8988T (cell line): ENCODE measurements at regions not wholly inside any gene's neighbourhood (a gene's known extent, or its start where the extent isn't known, plus 50 kb on each side); places are given as distances from the start of the nearest gene placed in this dataset.

Experiments
- DNase-seq: peaks from one replicate; pipeline ENCODE4 v3.0.0; 2011

- no peak for DNase-seq
Measured at GRCh38 chr9:108479989-108480652, 375.7 kb downstream of the ACTL7B start.

- DNase-seq = no peak
Measured at GRCh38 chr9:108478431-108479332, 377.1 kb downstream of the ACTL7B start.

GRCh38 chr9:108477529-108478006, 378.2 kb downstream of the ACTL7B start:
- DNase-seq = no peak

GRCh38 chr9:108476574-108476973, 379.2 kb downstream of the ACTL7B start:
- DNase-seq = no peak

- DNase-seq = no peak
Measured at GRCh38 chr9:108475813-108476212, 380.0 kb downstream of the ACTL7B start.

- no peak for DNase-seq
Measured at GRCh38 chr9:108474356-108474755, 381.4 kb downstream of the ACTL7B start.

- no peak for DNase-seq
Measured at GRCh38 chr9:108473209-108474112, 382.3 kb downstream of the ACTL7B start.

GRCh38 chr9:108469654-108470053, 386.1 kb downstream of the ACTL7B start:
- DNase-seq = no peak

- DNase-seq = no peak
Measured at GRCh38 chr9:108468364-108468763, 387.4 kb downstream of the ACTL7B start.

- no peak for DNase-seq
Measured at GRCh38 chr9:108467653-108468324, 388.0 kb downstream of the ACTL7B start.

- no peak for DNase-seq
Measured at GRCh38 chr9:108467161-108467560, 388.6 kb downstream of the ACTL7B start.

- no peak for DNase-seq
Measured at GRCh38 chr9:108466304-108466703, 389.5 kb downstream of the ACTL7B start.

GRCh38 chr9:108463932-108464606, 391.7 kb downstream of the ACTL7B start:
- DNase-seq = no peak

- DNase-seq = no peak
Measured at GRCh38 chr9:108456903-108457302, 398.9 kb downstream of the ACTL7B start.

GRCh38 chr9:108445431-108446071, 410.2 kb downstream of the ACTL7B start:
- no peak for DNase-seq

- no peak for DNase-seq
Measured at GRCh38 chr9:108444400-108445358, 411.1 kb downstream of the ACTL7B start.

- no peak for DNase-seq
Measured at GRCh38 chr9:108443741-108444140, 412.0 kb downstream of the ACTL7B start.

- no peak for DNase-seq
Measured at GRCh38 chr9:108443019-108443633, 412.7 kb downstream of the ACTL7B start.

GRCh38 chr9:108442627-108443018, 413.2 kb downstream of the ACTL7B start:
- no peak for DNase-seq

GRCh38 chr9:108441726-108442125, 414.1 kb downstream of the ACTL7B start:
- DNase-seq = no peak
